AG08395 (cell line): ENCODE measurements at regions not wholly inside any gene's neighbourhood (a gene's known extent, or its start where the extent isn't known, plus 50 kb on each side); places are given as distances from the start of the nearest gene placed in this dataset.
"Not testable (repeated sequence)": the region's sequence is repeated elsewhere in the genome, so short reads cannot be mapped to it uniquely, and the experiment has no call there.

Experiments used
- DNase-seq: peaks from one replicate; pipeline ENCODE4 v3.0.0; 2012; ENCODE audit warnings: mixed read lengths, low spot score

DNA sequence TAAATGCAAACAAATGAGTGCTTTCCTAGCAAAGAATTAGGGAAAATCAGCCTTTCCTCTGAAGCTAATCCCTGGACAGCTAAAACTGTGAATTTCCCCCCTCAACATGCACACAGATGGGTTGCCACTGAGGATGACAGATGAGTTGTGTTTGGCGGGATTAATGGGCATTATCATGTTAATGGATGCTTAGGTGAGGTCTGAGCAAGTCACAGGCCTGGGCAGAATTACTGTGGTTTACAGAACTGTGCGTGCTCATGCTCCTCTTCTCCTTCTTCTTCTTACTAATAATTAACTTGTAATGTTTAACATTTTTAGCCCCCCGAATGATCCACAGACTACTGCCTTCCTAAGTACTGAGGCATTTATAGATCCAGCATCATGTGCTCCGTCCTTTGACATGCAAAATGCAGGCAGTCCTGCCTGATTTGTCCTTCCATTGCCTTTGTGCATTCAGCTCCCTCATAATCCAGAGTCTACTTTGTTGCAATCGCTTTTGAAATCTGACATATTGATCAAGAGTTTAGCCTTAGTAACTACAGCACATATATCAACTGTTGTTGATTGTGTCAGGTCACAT lies 753.4 kb upstream of the MMS22L start:
- DNase-seq = no peak

DNA sequence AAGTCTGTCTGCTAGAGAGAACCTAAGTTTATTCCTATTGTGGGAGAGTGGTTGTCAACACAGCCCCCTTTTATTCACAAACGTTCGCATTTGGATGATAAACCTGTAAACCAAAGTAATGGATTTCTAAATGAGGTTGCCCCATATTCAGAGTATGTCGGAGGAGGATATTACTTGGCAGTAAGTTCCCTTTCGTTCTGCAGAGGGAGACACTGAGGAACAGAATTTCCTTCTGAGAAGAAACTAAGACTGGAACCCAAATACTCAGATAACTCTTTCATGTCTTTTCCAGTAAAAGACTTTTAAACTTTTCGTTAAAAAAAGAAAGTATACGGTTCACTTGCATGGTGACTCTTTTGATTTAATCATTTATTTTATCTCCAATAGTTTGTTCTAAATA lies 754.6 kb upstream of the MMS22L start:
- DNase-seq = no peak

DNA sequence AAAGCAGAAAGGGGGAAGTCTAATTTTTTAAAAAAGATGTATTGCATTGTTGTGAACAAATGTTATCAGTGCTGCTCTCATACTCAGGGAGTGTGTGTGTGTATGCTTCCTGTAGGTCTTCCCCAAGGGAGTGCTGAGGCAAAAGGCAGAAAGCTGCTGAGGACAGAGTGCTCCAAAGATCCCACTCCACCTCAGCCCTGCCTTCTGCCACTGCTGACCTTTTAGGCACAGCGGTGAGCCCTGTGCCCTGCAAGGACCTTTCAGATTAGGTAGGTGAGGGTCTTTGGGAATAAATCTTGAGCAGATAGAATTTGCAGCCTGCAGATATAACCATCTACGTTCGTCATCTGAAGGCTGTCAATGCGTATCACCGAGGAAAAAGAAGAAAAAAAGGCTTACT lies 756.4 kb upstream of the MMS22L start:
- DNase-seq = no peak

DNA sequence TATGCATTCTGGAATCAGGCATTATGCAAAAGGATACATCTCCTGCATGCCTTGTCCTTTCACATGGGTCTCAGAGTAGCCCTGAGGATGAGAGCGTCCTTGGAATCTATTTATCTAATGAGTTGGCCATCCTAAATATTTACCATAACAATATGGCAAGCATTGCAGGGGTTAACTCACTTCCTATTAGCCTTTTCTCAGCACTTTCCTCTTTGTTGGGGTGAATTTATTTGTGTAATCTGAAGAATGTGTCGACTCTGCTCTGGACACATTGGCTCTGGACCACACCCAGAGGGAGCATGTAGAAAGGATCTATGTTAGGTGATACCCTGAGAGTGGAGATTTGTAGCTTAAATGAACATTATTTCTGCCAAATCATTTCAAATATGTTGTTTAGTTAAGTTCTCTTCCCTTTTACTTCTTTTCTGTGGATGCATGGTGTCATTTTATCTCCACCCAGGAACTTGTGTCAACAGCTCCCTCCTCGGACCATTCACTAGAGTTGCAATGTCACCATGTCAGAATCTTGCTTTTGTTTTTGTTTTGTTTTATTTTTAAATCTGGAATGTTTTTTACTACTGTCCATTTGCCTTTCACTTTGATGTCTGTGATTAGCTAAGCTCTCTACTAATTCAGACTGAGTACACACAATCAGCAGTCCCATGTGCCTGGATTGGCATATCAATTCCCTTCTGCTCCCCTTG lies 757.0 kb upstream of the MMS22L start:
- peak; percentile 25 for DNase-seq

DNA sequence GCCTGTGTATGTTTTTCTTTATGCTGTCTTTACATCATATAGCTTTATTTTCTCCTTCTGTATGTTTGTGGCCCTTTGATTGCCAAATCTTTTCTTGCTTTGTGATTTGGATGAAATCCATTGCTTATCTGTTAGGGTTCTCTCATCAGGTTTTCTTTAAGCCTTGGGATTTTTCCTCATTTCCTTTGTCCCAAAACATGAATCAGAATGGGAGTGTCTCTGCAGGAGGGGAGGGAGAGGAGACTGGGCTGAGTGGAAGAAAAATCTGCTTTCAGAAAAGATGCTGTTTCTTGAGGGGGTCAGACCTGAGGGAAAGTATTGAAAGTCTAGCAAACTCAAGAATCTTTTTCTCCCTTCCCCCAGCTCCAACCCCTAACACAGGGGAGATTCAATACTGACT lies 758.0 kb upstream of the MMS22L start:
- DNase-seq = no peak

DNA sequence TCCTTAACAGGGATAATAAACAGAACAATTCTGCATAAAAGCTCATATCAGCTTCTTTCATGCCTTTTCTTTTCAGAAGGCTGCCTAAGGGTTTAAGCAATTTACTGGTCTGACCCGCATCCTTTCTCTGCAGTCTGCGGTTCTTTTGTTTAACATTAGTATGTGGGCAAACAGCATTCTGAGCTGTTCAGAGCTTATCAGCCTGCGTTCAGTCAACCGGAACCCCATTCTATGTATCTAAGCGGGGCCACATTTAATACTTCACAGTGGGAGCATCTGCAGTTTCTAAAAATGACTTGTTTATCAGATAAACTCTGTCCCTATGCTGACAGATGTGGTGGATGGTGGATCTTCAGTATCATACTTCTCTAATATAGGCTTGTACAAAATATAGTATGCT lies 758.9 kb upstream of the MMS22L start:
- DNase-seq = no peak

DNA sequence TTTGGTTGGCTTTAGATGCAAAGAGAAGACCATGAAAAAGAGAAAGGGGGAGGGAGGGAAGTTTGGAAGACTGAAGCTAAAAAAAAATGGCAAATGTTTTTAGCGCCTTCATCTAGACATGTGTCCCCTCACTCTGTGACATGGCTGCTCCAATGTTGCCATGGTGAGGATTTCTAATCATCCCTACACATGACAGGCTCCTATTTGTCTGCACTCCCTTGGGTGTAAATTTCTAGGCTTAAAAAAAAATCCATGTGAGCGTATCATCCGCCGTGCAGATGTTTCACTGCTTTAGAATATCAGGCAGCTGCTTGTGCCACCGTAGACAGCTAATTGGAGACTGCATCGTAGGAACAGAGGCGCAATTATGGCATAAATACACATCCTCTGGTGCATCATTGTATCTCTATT lies 761.1 kb upstream of the MMS22L start:
- DNase-seq = no peak

DNA sequence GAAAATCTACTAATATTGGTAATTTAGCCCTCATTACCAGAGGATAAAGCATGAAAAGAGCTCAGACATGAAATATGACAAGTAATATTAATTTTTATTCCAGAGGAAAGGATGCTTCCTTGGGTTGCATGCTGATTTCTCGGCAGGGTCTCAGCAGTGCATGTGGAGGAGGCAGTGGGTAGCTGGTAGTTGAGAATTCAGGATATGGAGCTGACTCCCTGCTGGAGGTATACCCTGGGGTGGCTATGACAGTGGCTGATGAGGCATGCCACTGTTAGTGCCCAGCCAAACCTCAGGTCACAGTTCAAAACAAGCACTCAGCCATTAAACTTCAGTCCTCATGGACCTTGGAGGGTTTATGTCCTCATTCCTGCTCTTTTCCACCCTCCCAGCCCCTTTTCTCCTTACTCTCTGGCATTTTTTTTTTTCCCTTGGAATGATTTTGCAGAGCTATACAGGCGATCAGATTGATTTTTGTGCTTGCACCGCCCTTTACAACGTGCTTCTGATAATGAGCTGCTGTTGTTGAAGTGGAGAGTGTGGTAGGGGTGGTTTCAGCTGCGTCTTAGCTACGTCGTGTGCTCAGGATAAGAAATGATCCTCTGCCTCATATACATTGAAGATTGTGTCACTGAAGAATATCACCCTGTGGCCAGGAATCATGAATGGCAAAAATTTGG lies 761.9 kb upstream of the MMS22L start:
- DNase-seq = no peak

DNA sequence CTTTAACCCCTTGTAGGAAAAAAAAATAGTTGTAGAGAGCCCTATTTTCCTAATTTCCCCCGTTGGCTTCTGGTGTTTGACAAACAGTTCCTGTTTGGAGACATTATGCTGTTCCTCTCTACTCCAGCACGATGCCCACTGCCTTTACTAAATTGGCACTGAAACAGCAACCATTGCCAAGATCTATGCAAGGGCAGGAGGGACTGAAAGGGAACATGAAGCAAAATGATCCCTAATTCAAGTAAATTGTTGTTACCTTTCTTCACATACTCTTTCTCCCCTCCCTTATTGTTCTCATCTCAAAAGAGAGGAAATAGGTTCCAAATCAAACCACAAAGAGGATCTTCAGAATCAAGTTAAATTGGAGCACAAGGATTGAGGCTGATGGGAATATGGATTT lies 764.1 kb upstream of the MMS22L start:
- no peak for DNase-seq

DNA sequence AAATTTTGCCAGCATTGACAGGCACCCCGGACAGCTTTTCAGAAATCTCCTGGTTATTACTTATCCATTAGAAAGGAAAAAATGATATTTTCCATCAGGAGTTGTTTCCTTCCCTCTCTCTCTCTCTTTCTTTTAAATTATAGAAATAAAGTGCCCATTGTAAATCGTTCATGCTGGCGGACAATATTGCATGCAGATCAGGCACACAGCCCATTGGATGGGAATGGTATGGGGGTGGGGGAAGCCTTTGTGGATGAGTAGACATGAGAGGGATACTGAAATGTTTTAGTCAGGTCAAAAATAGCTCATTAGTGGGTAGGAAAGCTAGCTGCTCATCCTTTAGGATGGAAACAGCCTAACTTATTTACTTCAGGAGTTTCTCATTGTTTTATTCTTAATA lies 764.9 kb upstream of the MMS22L start:
- DNase-seq = no peak

DNA sequence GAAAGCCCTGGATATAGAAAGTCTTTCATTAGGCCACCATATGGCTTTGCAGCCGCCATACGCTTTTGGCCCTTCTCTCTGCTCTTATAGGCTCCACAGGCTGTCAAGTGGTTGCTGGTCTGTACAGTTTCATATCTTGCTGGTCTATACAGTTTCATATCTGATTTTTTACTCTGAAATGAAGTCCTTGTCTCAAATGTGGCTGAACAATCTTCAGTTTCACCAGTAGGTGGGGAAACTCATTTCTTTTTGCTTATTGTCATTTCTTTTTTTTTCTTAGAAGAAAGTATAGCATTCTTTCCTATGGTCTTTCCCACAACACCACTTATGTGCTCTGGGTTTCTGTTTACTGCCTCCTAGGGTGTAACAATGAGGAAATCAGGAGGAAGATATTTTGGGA lies 771.4 kb upstream of the MMS22L start:
- peak; percentile 9 for DNase-seq

DNA sequence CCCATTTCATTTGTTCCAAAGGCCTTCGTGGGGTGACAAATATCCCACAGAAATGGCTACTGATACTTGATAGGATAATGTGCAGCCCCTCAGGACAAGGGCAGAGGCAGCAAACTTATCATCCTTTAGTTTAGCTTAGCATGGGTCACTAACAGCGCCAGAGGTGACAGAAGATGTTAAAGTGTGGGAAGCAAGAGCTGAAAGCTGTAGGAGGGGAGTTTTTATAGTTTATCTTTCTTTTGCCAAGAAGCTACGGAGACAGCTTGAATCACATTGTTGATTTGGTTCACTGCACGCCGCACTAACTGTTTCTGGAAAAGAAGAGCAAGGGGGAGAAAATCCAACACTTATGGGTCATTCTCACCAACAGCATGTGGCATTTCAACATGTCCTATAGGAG lies 773.9 kb upstream of the MMS22L start:
- no peak for DNase-seq

DNA sequence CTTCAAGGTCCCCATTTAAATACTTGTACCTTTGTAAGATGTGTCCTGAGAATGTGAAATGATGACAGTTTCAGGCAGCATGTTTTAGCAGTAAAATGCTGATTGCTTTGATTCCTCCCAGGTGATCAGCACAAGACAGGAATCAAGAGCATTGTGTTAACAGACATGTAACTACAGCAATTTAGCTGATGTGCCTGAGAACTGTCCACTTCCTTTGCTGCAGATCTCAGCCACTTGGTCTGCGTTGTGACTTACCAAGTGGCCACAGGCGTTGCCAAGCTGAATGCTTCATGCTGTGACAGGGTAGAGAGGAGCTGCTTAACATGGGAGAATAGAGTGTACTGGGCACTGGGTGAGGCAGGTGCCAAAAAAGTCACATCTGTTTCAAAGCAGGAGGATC lies 767.0 kb upstream of the POU3F2 start:
- DNase-seq = no peak

DNA sequence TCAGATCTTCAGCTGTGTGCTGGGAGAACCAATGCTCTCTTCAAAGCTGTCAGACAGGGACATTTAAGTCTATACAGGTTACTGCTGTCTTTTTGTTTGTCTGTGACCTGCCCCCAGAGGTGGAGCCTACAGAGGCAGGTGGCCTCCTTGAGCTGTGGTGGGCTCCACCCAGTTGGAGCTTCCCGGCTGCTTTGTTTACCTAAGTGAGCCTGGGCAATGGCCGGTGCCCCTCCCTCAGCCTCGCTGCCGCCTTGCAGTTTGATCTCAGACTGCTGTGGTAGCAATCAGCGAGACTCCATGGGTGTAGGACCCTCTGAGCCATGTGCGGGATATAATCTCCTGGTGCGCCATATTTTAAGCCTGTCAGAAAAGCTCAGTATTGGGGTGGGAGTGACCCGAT lies 745.8 kb upstream of the POU3F2 start:
- DNase-seq = not testable (repeated sequence)

DNA sequence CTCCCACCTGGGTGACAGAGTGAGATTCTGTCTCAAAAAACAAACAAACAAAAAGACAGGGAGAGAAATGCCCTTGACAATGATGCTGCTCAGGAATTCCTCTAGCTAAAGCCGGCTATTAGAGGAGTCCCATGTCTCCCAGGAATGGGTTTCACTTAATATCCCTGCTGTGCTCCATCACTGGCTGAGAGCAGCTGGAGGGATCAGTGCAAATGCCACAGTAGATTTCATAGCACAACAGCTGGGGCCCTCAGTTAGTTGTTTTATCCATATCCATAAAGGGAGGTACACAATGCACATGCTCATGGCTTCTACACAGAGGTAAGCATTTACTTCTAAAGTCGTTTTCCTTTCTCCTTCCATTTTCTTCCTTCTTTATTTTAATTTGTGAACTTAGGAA lies 742.0 kb upstream of the POU3F2 start:
- no peak for DNase-seq

DNA sequence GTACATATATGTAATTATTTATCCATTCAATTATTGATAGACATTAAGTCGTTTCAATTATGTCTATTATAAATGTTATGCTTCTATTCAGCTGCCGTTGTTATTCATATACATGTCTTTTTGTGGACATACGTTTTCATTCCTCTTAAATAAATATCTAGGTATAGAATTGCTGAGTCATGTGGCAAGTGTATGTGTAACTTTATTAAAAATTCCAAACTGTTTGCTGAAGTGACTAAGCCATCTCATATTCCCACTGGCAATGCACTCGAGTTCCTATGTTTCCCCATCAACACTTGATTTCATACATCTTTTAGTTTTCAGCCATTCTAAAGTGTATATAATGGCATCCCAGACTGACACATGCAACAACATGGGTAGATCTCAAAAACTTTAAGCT lies 739.7 kb upstream of the POU3F2 start:
- no peak for DNase-seq

DNA sequence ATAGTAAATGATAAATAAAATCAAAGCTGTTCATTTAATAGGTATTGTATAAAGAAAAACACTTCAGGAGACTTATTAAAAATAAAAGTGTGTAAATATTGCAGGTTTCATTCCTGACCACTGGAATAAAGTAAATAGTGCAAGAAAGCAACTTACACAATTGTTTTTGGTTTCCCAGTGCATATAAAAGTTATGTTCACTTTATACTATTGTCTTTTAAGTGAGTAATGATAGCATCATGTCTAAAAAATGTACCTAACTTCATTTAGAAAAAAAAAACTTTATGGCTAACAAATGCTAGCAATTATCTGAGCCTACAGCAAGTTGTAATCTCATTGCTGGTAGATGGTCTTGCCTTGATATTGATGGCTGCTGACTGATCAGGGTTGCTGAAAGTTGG lies 726.6 kb upstream of the POU3F2 start:
- DNase-seq = no peak

DNA sequence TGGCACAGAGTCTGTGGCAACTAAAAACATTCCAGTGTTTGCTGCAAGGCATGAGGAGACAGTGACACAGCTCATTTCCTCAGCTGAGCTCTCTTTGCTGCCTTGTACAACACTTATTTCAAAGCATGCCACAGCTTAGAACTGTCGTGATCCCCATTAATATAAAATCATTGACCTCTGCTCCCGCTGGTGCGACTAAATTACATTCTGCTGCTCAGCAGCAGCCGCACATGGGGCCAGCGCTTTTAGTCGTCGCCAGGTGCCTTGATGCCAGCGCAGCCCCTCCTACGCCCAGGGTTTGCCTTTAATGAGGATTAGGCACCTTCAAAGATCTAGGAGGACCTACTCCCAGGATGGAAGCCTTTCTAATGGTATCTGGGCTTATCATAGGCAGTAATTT lies 717.9 kb upstream of the POU3F2 start:
- no peak for DNase-seq

DNA sequence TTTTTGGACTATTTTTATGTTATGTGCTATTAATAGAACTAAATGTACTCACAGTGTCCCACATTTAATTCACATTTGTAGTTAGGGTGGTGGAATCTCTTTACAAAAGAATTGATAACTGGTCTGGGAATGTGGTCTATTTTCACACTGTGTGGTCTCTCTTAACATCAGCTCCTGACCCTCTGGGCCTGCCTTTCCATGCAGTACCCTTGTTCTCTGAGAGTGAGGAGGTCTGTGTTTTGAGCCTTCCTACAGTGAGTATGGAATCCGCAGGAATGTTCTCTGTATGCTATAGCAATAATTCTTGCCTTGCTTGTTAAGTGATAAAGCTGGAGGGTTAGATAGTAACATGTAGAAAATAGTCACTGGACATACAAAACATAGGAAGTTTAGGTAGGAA lies 717.3 kb upstream of the POU3F2 start:
- no peak for DNase-seq

DNA sequence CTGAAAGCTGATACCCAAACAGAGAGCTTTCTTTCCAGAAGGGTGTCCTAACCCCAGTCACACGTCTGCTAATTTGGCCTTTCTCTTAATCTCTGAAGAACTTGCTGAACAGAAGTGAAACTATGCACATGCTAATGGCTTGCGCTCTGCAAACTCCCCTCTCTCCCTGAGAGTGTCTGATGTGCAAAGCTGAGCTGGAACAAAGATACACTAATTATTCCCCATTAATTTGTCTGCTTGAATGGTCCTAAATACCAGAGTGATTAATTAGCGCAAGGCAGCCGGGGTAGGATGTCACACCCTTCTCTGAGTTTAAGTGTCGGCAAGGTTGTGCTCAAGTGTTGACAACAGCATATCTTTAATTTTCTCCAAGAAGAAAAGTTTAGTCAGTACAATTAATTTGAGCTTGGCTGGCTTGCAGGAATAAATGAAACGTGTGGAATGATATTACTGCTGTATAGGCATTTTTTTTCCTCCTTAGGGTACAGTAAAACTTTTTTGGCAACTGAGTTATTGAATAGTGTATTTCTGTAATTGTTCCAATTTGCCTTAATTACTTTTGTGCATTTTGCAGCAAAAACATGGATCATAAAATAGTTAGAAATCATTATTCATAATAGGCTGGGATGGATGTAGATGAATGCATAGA lies 715.9 kb upstream of the POU3F2 start:
- no peak for DNase-seq

DNA sequence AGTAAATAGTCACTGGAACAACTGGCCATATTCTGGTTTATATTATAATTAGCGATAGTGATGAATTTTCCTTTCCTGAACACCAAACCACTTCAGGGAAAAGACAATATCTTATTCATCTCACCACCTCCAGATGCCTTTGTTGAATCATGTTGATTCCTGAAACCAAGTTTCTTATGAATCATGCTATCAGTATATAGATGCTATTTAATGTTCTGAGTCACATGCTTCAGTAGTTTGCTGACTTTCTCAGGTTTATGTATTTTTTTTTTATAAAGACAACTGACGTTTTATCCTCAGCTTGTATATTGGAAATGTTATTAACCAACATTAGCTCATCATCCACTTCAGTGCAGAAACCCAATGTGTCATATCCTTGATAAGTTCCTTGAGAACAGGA lies 710.2 kb upstream of the POU3F2 start:
- no peak for DNase-seq

DNA sequence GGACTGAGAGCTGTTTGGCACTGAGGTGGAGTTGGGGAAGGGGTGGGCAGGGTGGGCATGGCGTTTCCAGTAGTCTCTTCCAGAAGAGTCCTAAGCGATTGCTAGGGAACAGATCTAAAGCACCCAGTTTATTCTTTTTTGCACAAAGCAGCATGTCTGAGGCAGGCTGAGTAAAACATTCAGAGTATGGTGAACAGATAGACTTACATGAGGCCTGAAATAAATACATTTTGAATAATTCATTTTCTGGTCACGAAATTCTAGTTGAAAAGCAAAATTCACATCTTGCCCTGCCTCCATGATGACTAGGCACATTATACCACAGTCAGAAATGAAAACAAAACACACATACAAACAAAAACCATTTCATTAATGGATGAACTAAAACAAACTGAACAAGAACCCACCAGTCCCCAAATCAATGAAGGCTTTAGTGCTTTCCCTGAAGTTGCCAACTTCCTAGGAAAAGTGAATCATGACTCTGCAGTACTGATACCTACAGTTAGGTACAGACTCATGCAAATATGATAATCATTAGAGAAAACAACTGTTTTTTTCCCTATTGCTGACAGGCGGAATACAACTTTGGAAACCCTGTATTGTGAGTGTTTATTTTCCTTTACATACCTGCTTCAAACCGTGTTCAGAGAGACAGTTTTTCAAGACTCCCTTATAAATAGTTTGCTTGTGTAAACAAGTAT lies 702.9 kb upstream of the POU3F2 start:
- no peak for DNase-seq

DNA sequence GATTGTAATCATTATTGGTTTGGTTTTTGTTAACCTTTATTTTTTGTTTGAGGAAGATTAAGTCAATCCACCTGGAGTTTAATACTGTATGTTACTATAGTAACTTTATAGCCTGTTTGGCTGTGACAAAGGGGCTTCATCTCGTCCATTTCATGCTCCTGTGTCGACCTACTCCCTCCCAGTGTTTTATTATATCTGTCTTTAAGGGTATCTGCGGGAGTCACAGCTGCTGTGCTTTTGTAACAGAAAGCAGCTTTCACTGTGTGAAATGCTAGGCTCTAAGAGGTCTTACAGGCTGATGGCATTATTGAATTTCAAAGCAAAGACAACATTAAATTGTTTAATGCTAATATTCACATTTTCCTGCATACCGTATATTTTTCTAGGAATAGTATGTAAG lies 698.0 kb upstream of the POU3F2 start:
- no peak for DNase-seq
